ENCODE measurements at regions not wholly inside any gene's neighbourhood (a gene's known extent, or its start where the extent isn't known, plus 50 kb on each side); places are given as distances from the start of the nearest gene placed in this dataset.

DNA sequence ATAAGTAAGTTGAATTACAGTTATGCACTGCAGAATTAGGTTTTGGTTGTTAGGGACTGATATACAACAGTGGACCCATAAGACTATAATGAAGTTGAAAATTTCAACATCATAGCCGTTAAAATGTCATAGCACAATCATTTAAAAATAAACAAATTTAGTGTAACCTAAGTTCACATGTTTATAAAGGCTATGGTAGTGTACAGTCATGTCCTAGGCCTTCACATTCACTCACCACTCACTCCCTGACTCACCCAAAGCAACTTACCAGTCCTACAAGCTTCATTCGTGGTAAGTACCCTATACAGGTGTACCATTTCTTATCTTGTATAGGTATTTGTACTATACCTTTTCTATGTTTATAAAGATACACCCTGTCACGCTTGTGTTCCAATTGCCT lies 113.7 kb downstream of the RAB11FIP2 start:
- Histone ChIP-seq H3K36me3 (ENCODE audit: control insufficient read depth in 2 of 2, insufficient read depth in 2 of 2, low read length in 1 of 2) (no peaks in the 10 kb centered on the region), H3K27me3 (replicated peaks in 1 of 2; ENCODE audit: control insufficient read depth in 2 of 2, insufficient read depth in 2 of 2, low read length in 1 of 2) (no peaks in the 10 kb centered on the region), H3K4me1 (ENCODE audit: control insufficient read depth, insufficient read depth, low read length) (no peaks in the 10 kb centered on the region), H4K20me1 (ENCODE audit: control insufficient read depth, insufficient read depth) (no peaks in the 10 kb centered on the region), H3K4me2 (ENCODE audit: control insufficient read depth, insufficient read depth) (no peak overlapping the region), H2AFZ (ENCODE audit: control insufficient read depth, low read depth, low read length) (no peak overlapping the region), H3K27ac (ENCODE audit: control insufficient read depth, insufficient read depth) (no peak overlapping the region), H3K9ac (ENCODE audit: control insufficient read depth, insufficient read depth, low read length) (no peak overlapping the region), H3K79me2 (ENCODE audit: control insufficient read depth, insufficient read depth, low read length) (no peaks in the 10 kb centered on the region), H3K9me3 (replicated peaks; ENCODE audit: control insufficient read depth, insufficient read depth, low read length) (no peaks in the 10 kb centered on the region), H3K4me3 (no peak overlapping the region)
- FAIRE-seq (no peak), ATAC-seq (no peak), DNase-seq (ENCODE audit: low read depth, low spot score) (no peak)
- ChIA-PET CTCF (no interaction called here), RAD21 (ENCODE audit: unreplicated experiment) (no interaction called here), SMC1A (ENCODE audit: uncharacterized antibody, unreplicated experiment) (no interaction called here), POLR2A (no interaction called here)
- in situ Hi-C loops (cut with MboI) (no loop called here), intact Hi-C loops (cut with micrococcal nuclease; ENCODE audit: unreplicated experiment) (no loop called here)
- BruUV-seq (replicated peaks), result no TSS peak
- no peak for TF ChIP-seq SPI1 (IDR thresholded peaks at IDR 0.05; ENCODE audit: borderline replicate concordance, insufficient read depth, low read depth, low read length)
- no peak for TF ChIP-seq CREB1 (IDR thresholded peaks at IDR 0.05; ENCODE audit: low read depth)
- 22% methylated on average over 3 of the region's 3 CpGs for WGBS (ENCODE audit: insufficient coverage, insufficient replicate concordance, low lambda C conversion rate, missing lambda C conversion rate)

DNA sequence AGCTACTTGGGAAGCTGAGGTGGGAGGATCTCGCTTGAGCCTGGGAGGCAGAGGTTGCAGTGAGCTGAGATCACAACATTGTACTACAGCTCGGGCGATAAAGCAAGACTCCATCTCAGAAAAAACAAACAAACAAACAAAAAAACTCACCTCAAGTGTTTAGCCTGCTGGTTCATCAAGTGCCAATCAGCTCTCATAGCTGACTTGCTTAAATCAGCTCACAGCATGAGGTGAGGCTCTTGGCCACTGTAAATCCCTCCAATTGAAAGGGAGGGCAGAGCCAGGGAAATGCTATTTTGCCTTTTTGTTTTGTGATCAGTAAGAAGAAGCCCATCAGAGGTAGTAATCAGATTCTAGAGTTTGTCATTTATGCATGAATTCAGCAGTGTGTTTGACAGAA lies 112.3 kb downstream of the RAB11FIP2 start:
- intact Hi-C loops (cut with micrococcal nuclease; ENCODE audit: unreplicated experiment) (no loop called here), in situ Hi-C loops (cut with MboI) (no loop called here)
- H2AFZ ChIP-seq (ENCODE audit: control insufficient read depth, low read depth, low read length), result no peak overlapping the region
- DNase-seq (ENCODE audit: low read depth, low spot score) (no peak), ATAC-seq (no peak), FAIRE-seq (no peak)
- H4K20me1 ChIP-seq (ENCODE audit: control insufficient read depth, insufficient read depth), result no peaks in the 10 kb centered on the region
- 0 out of 4 replicates have a peak, but pooled peaks cover 0 to 1% of the 10 kb centered on the region in 2 experiments for H3K27me3 ChIP-seq (replicated peaks in 1 of 2; ENCODE audit: control insufficient read depth in 2 of 2, insufficient read depth in 2 of 2, low read length in 1 of 2)
- H3K4me1 ChIP-seq (ENCODE audit: control insufficient read depth, insufficient read depth, low read length), result no peaks in the 10 kb centered on the region
- H3K9ac ChIP-seq (ENCODE audit: control insufficient read depth, insufficient read depth, low read length), result no peak overlapping the region
- no peak overlapping the region for H3K4me2 ChIP-seq (ENCODE audit: control insufficient read depth, insufficient read depth)
- no peaks in the 10 kb centered on the region for H3K36me3 ChIP-seq (ENCODE audit: control insufficient read depth in 2 of 2, insufficient read depth in 2 of 2, low read length in 1 of 2)
- POLR2A ChIA-PET, result no interaction called here
- no peak overlapping the region for H3K27ac ChIP-seq (ENCODE audit: control insufficient read depth, insufficient read depth)
- no TSS peak for BruUV-seq (replicated peaks)
- 78% methylated on average over 3 of the region's 3 CpGs for WGBS (ENCODE audit: insufficient coverage, insufficient replicate concordance, low lambda C conversion rate, missing lambda C conversion rate)
- SMC1A ChIA-PET (ENCODE audit: uncharacterized antibody, unreplicated experiment), result interaction anchor here (1.1 to 2.2 kb wide), 2 partner anchors 10 to 23 kb away, joined by 4 to 6 read pairs; no protein-coding TSS in a partner anchor
- H3K9me3 ChIP-seq (replicated peaks; ENCODE audit: control insufficient read depth, insufficient read depth, low read length), result no peaks in the 10 kb centered on the region
- no peak overlapping the region for H3K4me3 ChIP-seq
- RAD21 ChIA-PET (ENCODE audit: unreplicated experiment), result no interaction called here
- H3K79me2 ChIP-seq (ENCODE audit: control insufficient read depth, insufficient read depth, low read length), result no peaks in the 10 kb centered on the region
- CTCF ChIA-PET, result no interaction called here
- TF ChIP-seq NFYB (IDR thresholded peaks at IDR 0.05; ENCODE audit: insufficient read depth, low read depth, low read length) (no peak), NFYA (IDR thresholded peaks at IDR 0.05; ENCODE audit: borderline replicate concordance, low read depth, low read length) (no peak), EED (IDR thresholded peaks at IDR 0.05; ENCODE audit: low read depth) (no peak), BHLHE40 (IDR thresholded peaks at IDR 0.05; ENCODE audit: borderline replicate concordance in 1 of 2, low read depth in 2 of 2, low read length in 1 of 2) (no peak), ZSCAN29 (IDR thresholded peaks at IDR 0.05) (no peak), FOXK2 (IDR thresholded peaks at IDR 0.05) (no peak), RFX5 (IDR thresholded peaks at IDR 0.05; ENCODE audit: low read depth, low read length) (no peak), HDAC6 (IDR thresholded peaks at IDR 0.05; ENCODE audit: unreplicated experiment) (no peak)
- TF ChIP-seq, protein P1, sequence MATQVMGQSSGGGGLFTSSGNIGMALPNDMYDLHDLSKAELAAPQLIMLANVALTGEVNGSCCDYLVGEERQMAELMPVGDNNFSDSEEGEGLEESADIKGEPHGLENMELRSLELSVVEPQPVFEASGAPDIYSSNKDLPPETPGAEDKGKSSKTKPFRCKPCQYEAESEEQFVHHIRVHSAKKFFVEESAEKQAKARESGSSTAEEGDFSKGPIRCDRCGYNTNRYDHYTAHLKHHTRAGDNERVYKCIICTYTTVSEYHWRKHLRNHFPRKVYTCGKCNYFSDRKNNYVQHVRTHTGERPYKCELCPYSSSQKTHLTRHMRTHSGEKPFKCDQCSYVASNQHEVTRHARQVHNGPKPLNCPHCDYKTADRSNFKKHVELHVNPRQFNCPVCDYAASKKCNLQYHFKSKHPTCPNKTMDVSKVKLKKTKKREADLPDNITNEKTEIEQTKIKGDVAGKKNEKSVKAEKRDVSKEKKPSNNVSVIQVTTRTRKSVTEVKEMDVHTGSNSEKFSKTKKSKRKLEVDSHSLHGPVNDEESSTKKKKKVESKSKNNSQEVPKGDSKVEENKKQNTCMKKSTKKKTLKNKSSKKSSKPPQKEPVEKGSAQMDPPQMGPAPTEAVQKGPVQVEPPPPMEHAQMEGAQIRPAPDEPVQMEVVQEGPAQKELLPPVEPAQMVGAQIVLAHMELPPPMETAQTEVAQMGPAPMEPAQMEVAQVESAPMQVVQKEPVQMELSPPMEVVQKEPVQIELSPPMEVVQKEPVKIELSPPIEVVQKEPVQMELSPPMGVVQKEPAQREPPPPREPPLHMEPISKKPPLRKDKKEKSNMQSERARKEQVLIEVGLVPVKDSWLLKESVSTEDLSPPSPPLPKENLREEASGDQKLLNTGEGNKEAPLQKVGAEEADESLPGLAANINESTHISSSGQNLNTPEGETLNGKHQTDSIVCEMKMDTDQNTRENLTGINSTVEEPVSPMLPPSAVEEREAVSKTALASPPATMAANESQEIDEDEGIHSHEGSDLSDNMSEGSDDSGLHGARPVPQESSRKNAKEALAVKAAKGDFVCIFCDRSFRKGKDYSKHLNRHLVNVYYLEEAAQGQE (IDR thresholded peaks at IDR 0.05; ENCODE audit: low read depth, low read length), result no peak
- TF ChIP-seq, protein P2, sequence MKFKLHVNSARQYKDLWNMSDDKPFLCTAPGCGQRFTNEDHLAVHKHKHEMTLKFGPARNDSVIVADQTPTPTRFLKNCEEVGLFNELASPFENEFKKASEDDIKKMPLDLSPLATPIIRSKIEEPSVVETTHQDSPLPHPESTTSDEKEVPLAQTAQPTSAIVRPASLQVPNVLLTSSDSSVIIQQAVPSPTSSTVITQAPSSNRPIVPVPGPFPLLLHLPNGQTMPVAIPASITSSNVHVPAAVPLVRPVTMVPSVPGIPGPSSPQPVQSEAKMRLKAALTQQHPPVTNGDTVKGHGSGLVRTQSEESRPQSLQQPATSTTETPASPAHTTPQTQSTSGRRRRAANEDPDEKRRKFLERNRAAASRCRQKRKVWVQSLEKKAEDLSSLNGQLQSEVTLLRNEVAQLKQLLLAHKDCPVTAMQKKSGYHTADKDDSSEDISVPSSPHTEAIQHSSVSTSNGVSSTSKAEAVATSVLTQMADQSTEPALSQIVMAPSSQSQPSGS (IDR thresholded peaks at IDR 0.05; ENCODE audit: low read length), result no peak
- TF ChIP-seq, protein P3, sequence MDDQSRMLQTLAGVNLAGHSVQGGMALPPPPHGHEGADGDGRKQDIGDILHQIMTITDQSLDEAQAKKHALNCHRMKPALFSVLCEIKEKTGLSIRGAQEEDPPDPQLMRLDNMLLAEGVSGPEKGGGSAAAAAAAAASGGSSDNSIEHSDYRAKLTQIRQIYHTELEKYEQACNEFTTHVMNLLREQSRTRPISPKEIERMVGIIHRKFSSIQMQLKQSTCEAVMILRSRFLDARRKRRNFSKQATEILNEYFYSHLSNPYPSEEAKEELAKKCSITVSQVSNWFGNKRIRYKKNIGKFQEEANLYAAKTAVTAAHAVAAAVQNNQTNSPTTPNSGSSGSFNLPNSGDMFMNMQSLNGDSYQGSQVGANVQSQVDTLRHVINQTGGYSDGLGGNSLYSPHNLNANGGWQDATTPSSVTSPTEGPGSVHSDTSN (IDR thresholded peaks at IDR 0.05; ENCODE audit: insufficient replicate concordance, low read depth, low read length), result no peak

Measured in GM12878 (cell line).